NCI-H1436 treated with DMSO at 0.1 percent for 48 hours (cell line): ENCODE measurements at regions not wholly inside any gene's neighbourhood (a gene's known extent, or its start where the extent isn't known, plus 50 kb on each side); places are given as distances from the start of the nearest gene placed in this dataset.

Experiments used
- DNase-seq: peaks from one replicate; lab custom pipeline; 2025; lab: John Stamatoyannopoulos, UW

DNA sequence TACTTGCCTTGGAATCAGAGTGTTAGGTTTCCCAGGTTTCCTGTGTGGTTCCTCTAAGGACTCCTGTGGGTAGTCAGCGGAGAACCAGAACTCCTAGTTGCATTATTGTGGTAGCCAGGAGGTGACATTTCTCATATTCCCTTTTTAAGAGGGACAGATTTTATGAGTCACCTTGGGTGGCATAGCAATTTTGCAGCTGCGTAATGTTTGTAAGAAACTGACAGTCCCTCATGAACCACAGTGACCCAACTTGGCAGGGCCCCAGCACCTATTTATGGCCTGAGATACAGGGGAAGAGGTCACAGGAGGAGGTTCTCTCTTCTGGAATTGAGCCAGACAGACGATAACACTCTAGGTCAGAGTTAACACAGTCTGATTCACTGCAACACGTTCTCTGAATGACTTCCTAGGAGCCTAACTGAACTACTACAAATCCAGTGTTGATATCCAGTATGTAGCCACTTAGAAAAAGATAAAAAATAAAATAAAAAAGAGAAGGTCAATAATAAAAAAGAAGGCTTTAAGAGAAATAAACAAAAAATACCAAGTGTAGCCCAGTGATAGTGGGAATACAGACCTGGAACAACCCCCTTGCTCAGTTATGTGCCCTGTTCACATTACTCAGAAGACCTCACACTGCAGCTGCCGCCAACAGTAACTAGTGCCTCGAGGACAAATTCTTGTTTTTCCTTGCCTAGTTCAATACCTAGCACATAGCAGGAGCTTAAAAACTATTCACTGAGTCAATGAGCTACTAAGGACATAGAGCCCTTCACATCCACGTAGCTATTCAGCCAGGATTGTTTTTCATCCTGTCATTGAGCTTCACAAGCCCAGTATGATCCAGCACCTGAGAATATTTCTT lies 50.7 kb upstream of the VLDLR start:
- DNase-seq: peak; percentile 6
